Mesendoderm (in vitro differentiated cells): ENCODE measurements at regions not wholly inside any gene's neighbourhood (a gene's known extent, or its start where the extent isn't known, plus 50 kb on each side); places are given as distances from the start of the nearest gene placed in this dataset.
A peak's percentile ranks its signal among the peaks of the same experiment; 100 is the strongest.
"Not testable (repeated sequence)": the region's sequence is repeated elsewhere in the genome, so short reads cannot be mapped to it uniquely, and the experiment has no call there.

Experiments used
- DNase-seq: peaks from one replicate; pipeline ENCODE4 v3.0.0; 2013
- H2AK5ac ChIP-seq: 2 replicates; pipeline ENCODE4 v1.6.1; 2013; ENCODE audit warnings: low read length, inconsistent platforms
- H2BK120ac ChIP-seq: 2 replicates; pipeline ENCODE4 v1.6.1; 2013; ENCODE audit warnings: low read depth, mild to moderate bottlenecking, low read length, moderate library complexity, mixed read lengths
- H2BK15ac ChIP-seq: replicated peaks from 2 replicates; pipeline ENCODE4 v1.6.1; 2013; ENCODE audit warnings: low read depth, mild to moderate bottlenecking, moderate library complexity
- H2BK5ac ChIP-seq: 2 replicates; pipeline ENCODE4 v1.6.1; 2013; ENCODE audit warnings: low read length, inconsistent platforms
- H3K18ac ChIP-seq: 2 replicates; pipeline ENCODE4 v1.6.1; 2013; ENCODE audit warnings: mild to moderate bottlenecking, low read length, mixed read lengths
- H3K23ac ChIP-seq: one replicate; pipeline ENCODE4 v1.6.1; 2013; ENCODE audit warnings: low read length
- H3K27ac ChIP-seq: 2 replicates; pipeline ENCODE4 v1.5.1; 2013; ENCODE audit warnings: low read depth, mild to moderate bottlenecking, inconsistent platforms, low read length, moderate library complexity
- H3K27me3 ChIP-seq: 2 replicates; pipeline ENCODE4 v1.6.1; 2013; ENCODE audit warnings: low read length, control low read depth, mild to moderate bottlenecking, inconsistent platforms; ENCODE audit not compliant: insufficient read depth, poor library complexity
- H3K36me3 ChIP-seq: 2 replicates; pipeline ENCODE4 v1.6.1; 2013; ENCODE audit warnings: low read length, inconsistent platforms; ENCODE audit not compliant: control insufficient read depth, insufficient read depth
- H3K4ac ChIP-seq: one replicate; pipeline ENCODE4 v1.6.1; 2013; ENCODE audit warnings: low read depth, mild to moderate bottlenecking, low read length, moderate library complexity
- H3K4me1 ChIP-seq: 2 replicates; pipeline ENCODE4 v1.6.1; 2013; ENCODE audit warnings: low read depth, low read length, inconsistent platforms; ENCODE audit not compliant: control insufficient read depth
- H3K4me2 ChIP-seq: 2 replicates; pipeline ENCODE4 v1.6.1; 2013; ENCODE audit warnings: low read length
- H3K4me3 ChIP-seq: 2 replicates; pipeline ENCODE4 v1.5.1; 2013; ENCODE audit warnings: mild to moderate bottlenecking, low read length
- H3K56ac ChIP-seq: one replicate; pipeline ENCODE4 v1.6.1; 2013; ENCODE audit warnings: low read length
- H3K79me1 ChIP-seq: 2 replicates; pipeline ENCODE4 v1.6.1; 2013; ENCODE audit warnings: low read length, inconsistent platforms
- H3K79me2 ChIP-seq: 2 replicates; pipeline ENCODE4 v1.6.1; 2013; ENCODE audit warnings: mild to moderate bottlenecking, low read length; ENCODE audit not compliant: control insufficient read depth, insufficient read depth
- H3K9ac ChIP-seq: 2 replicates; pipeline ENCODE4 v1.6.1; 2013; ENCODE audit warnings: low read length, inconsistent platforms
- H4K5ac ChIP-seq: one replicate; pipeline ENCODE4 v1.6.1; 2013; ENCODE audit warnings: low read length
- H4K8ac ChIP-seq: one replicate; pipeline ENCODE4 v1.6.1; 2013; ENCODE audit warnings: low read depth, mild to moderate bottlenecking, control low read depth, low read length, moderate library complexity
- WGBS: extraction: QIAGEN DNeasy Blood & Tissue Kit; methylation state at CpG from one replicate; pipeline ENCODE4 v1.1.7; 2013; ENCODE audit warnings: low lambda C conversion rate, missing lambda C conversion rate; ENCODE audit not compliant: insufficient coverage; ENCODE audit errors: extremely low coverage; 5-methylcytosine and 5-hydroxymethylcytosine counted together

- no CpG with 5 or more reads among the region's 3 CpGs for WGBS
- no peak for DNase-seq
- Histone ChIP-seq H3K9ac (no peak overlapping the region), H3K27me3 (no peaks in the 10 kb centered on the region), H3K23ac (no peak overlapping the region), H3K4me2 (no peak overlapping the region), H3K4me3 (no peak overlapping the region), H3K79me1 (no peaks in the 10 kb centered on the region), H2AK5ac (no peak overlapping the region), H3K4ac (no peak overlapping the region), H4K8ac (no peak overlapping the region), H4K5ac (no peak overlapping the region), H3K4me1 (no peaks in the 10 kb centered on the region), H2BK120ac (no peak overlapping the region), H2BK15ac (no peak overlapping the region), H3K79me2 (no peaks in the 10 kb centered on the region), H3K56ac (no peak overlapping the region), H2BK5ac (no peak overlapping the region), H3K18ac (no peak overlapping the region), H3K36me3 (no peaks in the 10 kb centered on the region), H3K27ac (no peak overlapping the region)
Observed at GRCh38 chr2:67904566-67904965, 158.2 kb downstream of the C1D start.

GRCh38 chr2:67904966-67905365 lies 157.8 kb downstream of the C1D start:
- H3K27me3 ChIP-seq: no peaks in the 10 kb centered on the region
- no peak overlapping the region for H2BK15ac ChIP-seq
- no peaks in the 10 kb centered on the region for H3K4me1 ChIP-seq
- H3K4me3 ChIP-seq: no peak overlapping the region
- H3K56ac ChIP-seq: no peak overlapping the region
- no CpG with 5 or more reads among the region's 4 CpGs for WGBS
- H3K27ac ChIP-seq: no peak overlapping the region
- H3K9ac ChIP-seq: no peak overlapping the region
- H3K23ac ChIP-seq: no peak overlapping the region
- no peaks in the 10 kb centered on the region for H3K79me2 ChIP-seq
- H3K4ac ChIP-seq: no peak overlapping the region
- no peak overlapping the region for H2BK5ac ChIP-seq
- no peak overlapping the region for H4K8ac ChIP-seq
- no peak overlapping the region for H2BK120ac ChIP-seq
- H4K5ac ChIP-seq: no peak overlapping the region
- no peaks in the 10 kb centered on the region for H3K36me3 ChIP-seq
- H3K79me1 ChIP-seq: no peaks in the 10 kb centered on the region
- H3K4me2 ChIP-seq: no peak overlapping the region
- no peak for DNase-seq
- H2AK5ac ChIP-seq: no peak overlapping the region
- H3K18ac ChIP-seq: no peak overlapping the region

- not testable (repeated sequence) for H3K27ac ChIP-seq, H4K8ac ChIP-seq, H2BK120ac ChIP-seq, H2BK15ac ChIP-seq, H3K36me3 ChIP-seq, H4K5ac ChIP-seq, H3K79me1 ChIP-seq, H3K4me2 ChIP-seq, H3K56ac ChIP-seq, H3K9ac ChIP-seq, H3K4me1 ChIP-seq, H3K4ac ChIP-seq, H3K27me3 ChIP-seq, DNase-seq, H3K79me2 ChIP-seq, H2BK5ac ChIP-seq, H3K23ac ChIP-seq, H3K18ac ChIP-seq, H3K4me3 ChIP-seq, H2AK5ac ChIP-seq
Observed at GRCh38 chr2:67906547-67906946, 156.3 kb downstream of the C1D start.

GRCh38 chr2:67917332-67918054 lies 145.3 kb downstream of the C1D start:
- no CpG with 5 or more reads among the region's 2 CpGs for WGBS
- H2BK120ac ChIP-seq: no peak overlapping the region
- DNase-seq: peak; percentile 42
- H4K8ac ChIP-seq: no peak overlapping the region
- H3K79me1 ChIP-seq: no peaks in the 10 kb centered on the region
- H3K4me1 ChIP-seq: peaks cover 15% of the 10 kb centered on the region
- no peak overlapping the region for H3K9ac ChIP-seq
- no peaks in the 10 kb centered on the region for H3K79me2 ChIP-seq
- H3K36me3 ChIP-seq: no peaks in the 10 kb centered on the region
- H3K27ac ChIP-seq: no peak overlapping the region
- H3K56ac ChIP-seq: no peak overlapping the region
- H2BK15ac ChIP-seq: no peak overlapping the region
- H4K5ac ChIP-seq: no peak overlapping the region
- no peak overlapping the region for H3K4me3 ChIP-seq
- H3K4ac ChIP-seq: no peak overlapping the region
- H2BK5ac ChIP-seq: peak overlapping the region; percentile 23
- no peaks in the 10 kb centered on the region for H3K27me3 ChIP-seq
- H3K18ac ChIP-seq: no peak overlapping the region
- no peak overlapping the region for H2AK5ac ChIP-seq
- no peak overlapping the region for H3K23ac ChIP-seq
- no peak overlapping the region for H3K4me2 ChIP-seq

GRCh38 chr2:67918471-67918870 lies 144.3 kb downstream of the C1D start:
- Histone ChIP-seq H3K4me2 (no peak overlapping the region), H3K4ac (no peak overlapping the region), H2BK5ac (peak overlapping the region; percentile 75), H2BK120ac (no peak overlapping the region), H3K36me3 (no peaks in the 10 kb centered on the region), H3K27ac (no peak overlapping the region), H2AK5ac (no peak overlapping the region), H3K4me1 (peaks cover 15% of the 10 kb centered on the region), H3K56ac (peak overlapping the region; percentile 1), H3K79me2 (no peaks in the 10 kb centered on the region), H2BK15ac (no peak overlapping the region), H3K4me3 (no peak overlapping the region), H3K9ac (no peak overlapping the region), H3K27me3 (no peaks in the 10 kb centered on the region), H3K18ac (no peak overlapping the region), H3K79me1 (no peaks in the 10 kb centered on the region), H3K23ac (no peak overlapping the region), H4K5ac (no peak overlapping the region), H4K8ac (no peak overlapping the region)
- DNase-seq: no peak
- WGBS: no CpG with 5 or more reads among the region's 3 CpGs

- H4K5ac ChIP-seq: no peak overlapping the region
- no peak overlapping the region for H3K23ac ChIP-seq
- no peak overlapping the region for H2AK5ac ChIP-seq
- H3K4me1 ChIP-seq: peaks cover 17% of the 10 kb centered on the region
- H4K8ac ChIP-seq: no peak overlapping the region
- no peak overlapping the region for H3K4me2 ChIP-seq
- peak; percentile 75 for DNase-seq
- WGBS: no CpG with 5 or more reads among the region's 1 CpG
- H2BK15ac ChIP-seq: peak overlapping the region; percentile 45
- H3K56ac ChIP-seq: no peak overlapping the region
- H3K9ac ChIP-seq: no peak overlapping the region
- no peaks in the 10 kb centered on the region for H3K79me1 ChIP-seq
- no peak overlapping the region for H3K4me3 ChIP-seq
- no peaks in the 10 kb centered on the region for H3K79me2 ChIP-seq
- no peak overlapping the region for H2BK5ac ChIP-seq
- H3K27ac ChIP-seq: peak overlapping the region; percentile 11
- H3K36me3 ChIP-seq: no peaks in the 10 kb centered on the region
- no peaks in the 10 kb centered on the region for H3K27me3 ChIP-seq
- peak overlapping the region; percentile 42 for H3K18ac ChIP-seq
- H2BK120ac ChIP-seq: no peak overlapping the region
- H3K4ac ChIP-seq: no peak overlapping the region
Observed at GRCh38 chr2:67919490-67919889, 143.3 kb downstream of the C1D start.
